Effector memory CD8-positive, alpha-beta T cell (primary cell): ENCODE measurements at regions not wholly inside any gene's neighbourhood (a gene's known extent, or its start where the extent isn't known, plus 50 kb on each side); places are given as distances from the start of the nearest gene placed in this dataset.
"Not testable (repeated sequence)": the region's sequence is repeated elsewhere in the genome, so short reads cannot be mapped to it uniquely, and the experiment has no call there.

Experiments
- ATAC-seq: fragments of 150-1000 bp; cut with Tn5 transposase; replicated peaks from 2 replicates; pipeline ENCODE4 v1.10.0; 2021; ENCODE audit warnings: mild to moderate bottlenecking, moderate library complexity
- DNase-seq, 3 experiments: peaks; one replicate each; pipeline ENCODE4 v3.0.0; 2021
- H3K27ac Mint-ChIP-seq, 2 donors: one replicate each; pipeline ENCODE4 v1.8.0; 2022; ENCODE audit warnings: mild to moderate bottlenecking in 2 of 2, mixed read lengths in 2 of 2, moderate library complexity in 2 of 2
- H3K27me3 Mint-ChIP-seq, 2 donors: one replicate each; pipeline ENCODE4 v1.8.0; 2022; ENCODE audit warnings: mixed read lengths in 2 of 2
- H3K36me3 Mint-ChIP-seq: one replicate; pipeline ENCODE4 v1.8.0; 2022; ENCODE audit warnings: mild to moderate bottlenecking, moderate library complexity, mixed read lengths; ENCODE audit not compliant: insufficient read depth
- H3K4me1 Mint-ChIP-seq, 2 donors: one replicate each; pipeline ENCODE4 v1.8.0; 2022; ENCODE audit warnings: low read depth in 2 of 2, mixed read lengths in 2 of 2
- H3K4me3 Mint-ChIP-seq, 2 donors: one replicate each; pipeline ENCODE4 v1.8.0; 2022; ENCODE audit warnings: mild to moderate bottlenecking in 2 of 2, mixed read lengths in 2 of 2, moderate library complexity in 2 of 2
- H3K9me3 Mint-ChIP-seq, 2 donors: one replicate each; pipeline ENCODE4 v1.8.0; 2022; ENCODE audit warnings: mixed read lengths in 2 of 2

DNA sequence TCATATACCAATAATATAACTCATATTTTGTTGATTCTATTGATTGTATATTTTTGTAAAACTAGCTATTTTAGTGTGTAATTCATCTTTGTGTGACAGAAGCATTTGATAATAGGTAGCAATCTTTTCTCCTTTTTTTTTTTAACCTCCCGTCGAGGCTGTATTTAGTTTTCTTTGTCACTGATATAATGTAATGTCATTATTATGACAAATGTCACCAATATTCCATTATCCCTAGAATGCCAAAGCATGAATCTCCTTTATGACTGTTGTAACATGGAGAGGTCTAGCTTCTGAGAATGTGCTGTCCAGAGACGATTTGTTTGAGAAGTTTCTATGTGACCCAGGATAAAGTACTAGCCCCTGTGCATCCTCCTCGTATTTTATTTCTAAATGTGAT lies 639.0 kb upstream of the ATXN7L3B start:
- no peaks in the 10 kb centered on the region for H3K4me1 Mint-ChIP-seq
- ATAC-seq: no peak

DNA sequence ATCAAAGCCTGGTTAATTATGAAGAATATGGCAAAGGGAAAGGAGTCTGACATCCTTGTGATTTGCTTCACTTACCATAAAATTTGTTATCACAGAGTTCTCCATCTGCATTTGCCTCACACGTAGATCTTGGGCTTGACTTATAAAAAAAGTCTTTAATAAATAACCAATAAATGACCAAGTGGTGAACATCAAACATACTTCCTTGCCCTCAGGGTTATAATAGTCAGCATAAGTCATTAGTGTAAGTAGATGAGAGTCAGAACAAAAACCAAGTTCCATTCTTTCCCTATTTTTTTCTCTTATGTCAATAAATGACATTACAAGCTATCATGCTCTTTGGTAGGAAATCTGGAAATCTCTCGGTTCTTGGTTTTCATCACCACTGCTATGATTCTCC lies 635.4 kb upstream of the ATXN7L3B start:
- no peaks in the 10 kb centered on the region for H3K4me1 Mint-ChIP-seq
- no peaks in the 10 kb centered on the region for H3K27me3 Mint-ChIP-seq
- H3K4me3 Mint-ChIP-seq: no peak overlapping the region
- peaks cover 0 to 4% of the 10 kb centered on the region in 2 donors for H3K9me3 Mint-ChIP-seq
- no peak overlapping the region for H3K27ac Mint-ChIP-seq
- DNase-seq (no peak), ATAC-seq (no peak)
- H3K36me3 Mint-ChIP-seq: no peaks in the 10 kb centered on the region

More for the DNA sequence above, 639.0 kb upstream of the ATXN7L3B start:
- Mint-ChIP-seq H3K27me3 (no peaks in the 10 kb centered on the region), H3K4me3 (no peak overlapping the region), H3K27ac (no peak overlapping the region), H3K9me3 (peaks cover 0 to 7% of the 10 kb centered on the region in 2 donors), H3K36me3 (no peaks in the 10 kb centered on the region)
- no peak for DNase-seq

DNA sequence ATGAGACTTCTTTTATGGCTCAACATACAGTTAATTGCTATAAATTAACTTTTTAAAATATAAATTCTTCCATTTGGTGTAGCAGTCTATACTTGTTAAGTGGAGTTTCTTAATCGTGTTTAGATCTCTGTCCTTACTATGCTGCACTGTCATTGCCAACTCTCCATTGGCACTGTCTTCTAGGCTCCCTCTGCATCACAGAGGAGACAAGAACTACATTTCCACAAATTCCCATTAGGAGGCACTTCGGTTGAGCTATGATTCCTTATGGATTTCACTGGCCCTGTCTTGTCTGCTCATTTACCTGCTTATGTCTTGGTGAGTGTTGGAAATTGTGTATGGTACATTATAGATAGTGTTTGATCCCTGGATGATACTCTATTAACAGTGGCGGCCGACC lies 630.9 kb upstream of the ATXN7L3B start:
- ATAC-seq (no peak), DNase-seq (no peak)
- Mint-ChIP-seq H3K4me3 (no peak overlapping the region), H3K27ac (no peak overlapping the region), H3K36me3 (no peaks in the 10 kb centered on the region), H3K27me3 (no peaks in the 10 kb centered on the region), H3K9me3 (peaks cover 0 to 7% of the 10 kb centered on the region in 2 donors), H3K4me1 (no peaks in the 10 kb centered on the region)

DNA sequence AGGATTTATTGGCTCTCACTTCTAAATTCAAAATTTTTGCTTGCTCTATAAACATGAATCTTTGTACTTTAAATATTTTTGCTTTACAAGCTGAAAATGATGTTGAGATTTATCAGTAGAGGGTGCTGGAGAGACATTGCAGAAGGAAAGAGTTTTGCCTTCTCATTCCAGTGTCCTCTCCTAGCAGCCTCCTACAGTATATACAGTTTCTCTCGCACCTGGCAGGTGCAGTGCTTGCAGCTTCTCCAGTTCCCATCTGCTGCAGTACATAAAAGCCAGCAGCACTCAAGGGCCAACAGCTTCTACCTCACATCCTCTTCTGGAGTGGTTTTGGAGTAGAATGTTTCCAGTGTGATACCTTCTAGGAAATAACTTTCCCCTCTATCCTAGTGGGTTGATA lies 601.8 kb upstream of the ATXN7L3B start:
- Mint-ChIP-seq H3K27me3 (no peaks in the 10 kb centered on the region), H3K27ac (no peak overlapping the region), H3K4me1 (no peaks in the 10 kb centered on the region), H3K9me3 (peaks cover 3 to 9% of the 10 kb centered on the region in 2 donors), H3K4me3 (no peak overlapping the region), H3K36me3 (no peaks in the 10 kb centered on the region)
- no peak for ATAC-seq
- no peak for DNase-seq

DNA sequence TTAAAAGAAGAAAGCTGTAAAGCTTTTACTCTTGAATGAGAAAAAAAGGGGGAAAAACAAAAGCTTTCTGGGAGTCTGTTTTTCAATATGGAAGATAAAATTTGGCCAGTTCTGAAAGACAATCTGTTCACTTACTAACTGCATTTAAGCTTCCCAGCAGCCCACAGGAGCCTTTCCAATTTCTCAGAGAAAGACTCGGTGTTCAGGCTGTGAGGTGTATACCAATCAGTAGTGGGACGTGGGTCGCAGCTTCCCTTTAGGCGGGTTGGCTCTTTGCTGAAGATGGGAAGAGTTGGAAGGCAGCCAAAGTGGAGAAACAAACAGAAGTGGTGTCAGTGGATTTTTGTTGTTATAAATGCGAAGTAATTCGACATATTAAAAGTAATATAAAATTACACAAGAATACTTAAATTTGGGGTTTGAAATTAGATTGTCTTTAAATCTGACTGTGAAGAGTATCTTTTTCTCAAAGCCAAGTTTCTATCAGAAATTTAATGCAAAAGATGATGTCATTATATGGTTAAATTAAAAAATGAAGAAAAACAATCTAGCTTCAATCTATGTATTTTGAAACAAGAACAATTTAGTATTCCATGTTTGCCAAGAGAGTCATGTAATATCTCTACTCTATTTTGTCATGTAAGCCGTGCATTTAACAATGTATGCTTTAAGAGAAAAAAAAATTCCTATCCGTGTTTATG lies 590.2 kb upstream of the ATXN7L3B start:
- DNase-seq: no peak
- H3K4me1 Mint-ChIP-seq: no peaks in the 10 kb centered on the region
- no peaks in the 10 kb centered on the region for H3K27me3 Mint-ChIP-seq
- H3K4me3 Mint-ChIP-seq: no peak overlapping the region
- no peaks in the 10 kb centered on the region for H3K36me3 Mint-ChIP-seq
- no peak overlapping the region for H3K27ac Mint-ChIP-seq
- peaks cover 13 to 15% of the 10 kb centered on the region in 2 donors for H3K9me3 Mint-ChIP-seq
- ATAC-seq: no peak

DNA sequence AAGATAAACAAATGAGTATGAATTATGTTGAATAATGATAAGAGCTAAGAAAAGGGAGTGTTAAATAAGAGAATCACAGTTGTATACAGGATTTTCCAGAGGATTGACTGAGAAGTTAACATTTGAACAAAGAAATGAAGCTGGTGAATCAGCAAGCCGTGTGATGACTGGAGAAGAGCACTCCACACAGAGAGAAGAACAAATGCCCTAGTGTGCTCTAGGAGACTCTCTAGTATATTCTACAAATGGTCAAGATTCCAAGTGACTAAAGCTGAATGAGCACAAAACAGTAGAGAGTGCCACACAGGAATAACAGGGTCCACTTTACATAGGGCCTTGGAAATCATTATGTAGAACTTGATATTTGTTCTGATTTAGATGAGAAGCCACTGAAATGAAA lies 587.1 kb upstream of the ATXN7L3B start:
- ATAC-seq: no peak
- peaks cover 14 to 18% of the 10 kb centered on the region in 2 donors for H3K9me3 Mint-ChIP-seq
- no peak for DNase-seq
- H3K27ac Mint-ChIP-seq: no peak overlapping the region
- no peaks in the 10 kb centered on the region for H3K27me3 Mint-ChIP-seq
- H3K4me3 Mint-ChIP-seq: no peak overlapping the region
- H3K36me3 Mint-ChIP-seq: no peaks in the 10 kb centered on the region
- H3K4me1 Mint-ChIP-seq: no peaks in the 10 kb centered on the region

DNA sequence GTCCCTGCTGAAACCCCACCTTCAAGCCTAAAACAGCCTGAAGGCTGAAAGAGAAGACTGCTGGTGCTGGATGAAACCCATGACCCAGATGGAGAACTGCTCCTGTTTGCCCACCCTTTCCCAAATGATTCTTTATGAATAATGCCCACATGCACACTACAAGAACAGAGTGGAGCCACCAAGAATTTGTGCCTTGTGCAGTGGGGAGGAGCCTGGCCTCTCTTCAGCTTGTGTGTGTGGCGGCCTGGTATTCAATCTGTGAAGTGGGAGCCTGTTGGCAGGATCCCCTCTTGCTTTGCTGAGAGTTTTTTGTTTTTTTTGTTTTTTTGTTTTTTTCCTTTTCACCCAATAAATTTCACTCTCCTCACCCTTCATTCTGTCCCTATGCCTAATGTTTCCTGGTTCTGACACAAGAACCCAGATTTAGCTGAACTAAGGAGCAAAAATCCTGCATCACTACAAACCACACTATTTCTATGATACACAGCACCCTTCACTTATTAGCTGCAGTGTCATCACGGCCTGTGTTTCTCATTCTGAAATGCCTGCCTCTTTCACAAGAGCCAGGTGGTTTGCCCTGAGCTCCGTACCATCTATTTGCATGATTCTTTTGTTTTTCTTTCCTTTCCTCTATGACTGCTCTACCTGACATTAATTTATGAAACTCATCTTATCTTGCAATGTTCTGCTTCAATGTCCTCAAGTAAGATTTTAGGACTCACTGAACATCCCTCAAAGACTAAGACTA lies 585.5 kb upstream of the ATXN7L3B start:
- no peaks in the 10 kb centered on the region for H3K36me3 Mint-ChIP-seq
- no peak for ATAC-seq
- H3K27me3 Mint-ChIP-seq: no peaks in the 10 kb centered on the region
- no peak for DNase-seq
- H3K4me1 Mint-ChIP-seq: no peaks in the 10 kb centered on the region
- no peak overlapping the region for H3K4me3 Mint-ChIP-seq
- H3K9me3 Mint-ChIP-seq: peaks cover 11 to 13% of the 10 kb centered on the region in 2 donors
- no peak overlapping the region for H3K27ac Mint-ChIP-seq

DNA sequence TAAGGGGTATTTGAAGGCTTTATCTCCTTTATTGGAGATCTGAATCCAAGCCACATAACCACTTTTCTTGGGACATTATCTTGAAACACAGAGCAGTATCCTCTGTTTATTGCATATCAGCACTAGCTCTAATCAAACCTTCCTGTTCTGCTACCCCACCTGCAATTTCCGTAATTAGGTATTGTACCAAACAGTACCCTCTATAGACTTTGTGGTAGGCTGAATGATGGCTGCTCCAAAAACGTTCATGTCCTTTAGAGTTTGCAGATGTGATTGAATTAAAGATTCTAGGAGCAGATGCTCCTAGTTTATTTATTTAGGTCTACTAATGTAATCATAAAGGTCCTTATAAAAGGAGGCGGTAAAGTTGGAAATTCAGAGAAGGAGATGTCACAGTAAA lies 573.0 kb upstream of the ATXN7L3B start:
- H3K9me3 Mint-ChIP-seq: no peaks in the 10 kb centered on the region
- ATAC-seq: no peak

DNA sequence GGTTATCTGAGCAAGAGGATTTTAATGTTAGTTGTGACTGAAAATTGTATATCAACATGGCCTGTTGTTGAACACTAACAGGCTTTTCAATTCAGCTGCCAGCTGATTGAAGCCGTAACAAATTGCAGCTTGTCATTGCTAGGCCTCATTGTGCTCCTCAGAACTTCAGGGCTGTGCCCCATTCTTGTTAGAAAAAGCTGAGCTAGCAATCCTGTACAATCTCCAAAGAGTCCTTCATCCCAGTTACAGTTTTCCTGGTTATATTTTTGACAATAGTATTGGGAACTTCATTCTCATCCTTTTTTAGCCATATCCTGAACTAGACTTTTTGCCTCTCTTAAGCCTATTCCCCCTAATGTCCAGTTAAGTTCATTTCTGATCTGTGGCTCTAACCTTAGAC lies 564.1 kb upstream of the ATXN7L3B start:
- H3K4me1 Mint-ChIP-seq: no peaks in the 10 kb centered on the region
- H3K36me3 Mint-ChIP-seq: no peaks in the 10 kb centered on the region
- H3K27me3 Mint-ChIP-seq: no peaks in the 10 kb centered on the region
- peaks cover 5 to 15% of the 10 kb centered on the region in 2 donors for H3K9me3 Mint-ChIP-seq
- H3K27ac Mint-ChIP-seq: no peak overlapping the region
- no peak for DNase-seq
- no peak overlapping the region for H3K4me3 Mint-ChIP-seq
- ATAC-seq: no peak

More for the DNA sequence above, 573.0 kb upstream of the ATXN7L3B start:
- DNase-seq: no peak
- H3K27ac Mint-ChIP-seq: no peak overlapping the region
- H3K36me3 Mint-ChIP-seq: no peaks in the 10 kb centered on the region
- H3K4me1 Mint-ChIP-seq: no peaks in the 10 kb centered on the region
- H3K4me3 Mint-ChIP-seq: no peak overlapping the region
- H3K27me3 Mint-ChIP-seq: no peaks in the 10 kb centered on the region

DNA sequence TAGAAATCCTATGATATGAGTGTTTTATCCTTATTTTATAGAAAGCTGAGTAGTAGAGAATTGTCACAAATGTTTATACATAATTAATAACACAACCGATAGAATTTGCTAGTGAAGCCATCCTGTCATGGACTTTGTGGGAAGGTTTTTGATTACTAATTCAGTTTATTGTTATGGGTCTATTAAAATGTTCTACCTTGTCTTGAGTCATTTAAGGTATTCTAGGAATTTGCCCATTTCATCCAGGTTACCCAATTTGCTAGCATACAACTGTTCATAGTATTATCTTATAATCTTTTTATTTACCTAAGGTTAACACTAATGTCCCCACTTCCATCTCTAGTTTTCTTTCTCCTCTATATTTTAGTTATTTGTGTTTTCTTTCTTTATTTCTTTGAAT lies 553.1 kb upstream of the ATXN7L3B start:
- peaks cover 0 to 3% of the 10 kb centered on the region in 2 donors for H3K9me3 Mint-ChIP-seq
- no peak overlapping the region for H3K4me3 Mint-ChIP-seq
- no peak overlapping the region for H3K27ac Mint-ChIP-seq
- ATAC-seq (no peak), DNase-seq (no peak)
- H3K4me1 Mint-ChIP-seq: no peaks in the 10 kb centered on the region
- no peaks in the 10 kb centered on the region for H3K36me3 Mint-ChIP-seq
- H3K27me3 Mint-ChIP-seq: no peaks in the 10 kb centered on the region

DNA sequence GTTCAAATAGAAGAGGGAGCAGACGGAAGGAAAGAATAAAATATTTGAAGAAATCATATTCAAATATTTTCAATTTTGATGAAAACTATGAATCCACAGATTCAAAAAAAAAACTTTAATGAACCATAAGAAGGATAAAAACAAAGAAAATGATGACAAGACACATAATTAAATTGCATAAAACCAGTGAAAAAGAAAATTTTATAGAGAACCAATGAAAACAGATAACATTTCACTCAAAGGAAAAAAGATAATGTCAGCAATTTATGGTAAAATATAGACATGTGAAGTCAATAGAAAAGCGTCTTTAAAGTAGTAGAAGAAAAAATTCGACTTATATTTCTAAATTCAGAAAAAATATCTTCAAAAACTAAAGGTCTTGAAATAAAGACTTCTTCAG lies 546.5 kb upstream of the ATXN7L3B start:
- H3K9me3 Mint-ChIP-seq: peaks cover 0 to 3% of the 10 kb centered on the region in 2 donors
- no peaks in the 10 kb centered on the region for H3K36me3 Mint-ChIP-seq
- H3K27ac Mint-ChIP-seq: no peak overlapping the region
- no peaks in the 10 kb centered on the region for H3K27me3 Mint-ChIP-seq
- no peak for DNase-seq
- no peaks in the 10 kb centered on the region for H3K4me1 Mint-ChIP-seq
- H3K4me3 Mint-ChIP-seq: no peak overlapping the region
- no peak for ATAC-seq

DNA sequence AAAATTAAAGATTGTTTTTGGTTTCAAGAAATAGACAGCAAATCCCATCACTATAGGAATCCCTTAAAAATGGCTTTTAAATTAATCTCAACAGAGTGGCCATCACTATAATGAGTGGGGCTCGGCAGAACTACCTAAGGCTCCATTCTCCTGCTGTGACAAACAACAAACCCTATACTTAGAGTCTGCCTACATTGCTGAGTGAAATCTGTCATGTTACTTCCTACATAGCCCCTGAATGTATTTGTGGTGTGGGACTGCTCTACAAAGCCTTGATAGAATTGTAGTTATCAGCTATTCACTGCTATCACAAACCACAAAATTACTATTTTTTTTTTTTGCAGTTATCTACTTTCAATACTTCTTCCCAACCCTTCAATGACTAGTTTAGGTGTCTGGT lies 538.7 kb upstream of the ATXN7L3B start:
- Mint-ChIP-seq H3K27ac (no peak overlapping the region), H3K36me3 (no peaks in the 10 kb centered on the region), H3K4me1 (no peaks in the 10 kb centered on the region), H3K4me3 (no peak overlapping the region), H3K9me3 (peaks cover 0 to 6% of the 10 kb centered on the region in 2 donors), H3K27me3 (no peaks in the 10 kb centered on the region)
- DNase-seq (no peak), ATAC-seq (no peak)

DNA sequence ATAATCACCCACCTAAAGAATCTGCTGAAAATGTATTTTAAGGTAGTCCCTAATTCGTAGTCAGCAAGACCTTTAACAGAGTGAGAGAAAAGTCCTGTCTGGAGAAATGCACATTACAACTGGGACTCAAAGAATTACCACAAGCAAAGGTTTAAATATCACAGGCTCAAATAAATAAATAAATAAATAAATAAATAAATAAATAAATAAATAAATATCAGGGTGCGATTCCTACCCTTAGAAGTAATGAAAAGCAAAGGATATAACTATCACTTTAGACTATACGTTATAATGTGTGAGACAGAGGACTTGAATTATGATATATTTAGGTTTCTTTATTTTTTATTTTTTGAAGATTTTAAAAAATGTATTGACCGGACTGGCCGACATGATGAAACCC lies 522.5 kb upstream of the ATXN7L3B start:
- peaks cover 7 to 8% of the 10 kb centered on the region in 2 donors for H3K9me3 Mint-ChIP-seq
- H3K27ac Mint-ChIP-seq: no peak overlapping the region
- no peak overlapping the region for H3K4me3 Mint-ChIP-seq
- ATAC-seq: no peak
- H3K36me3 Mint-ChIP-seq: no peaks in the 10 kb centered on the region
- H3K4me1 Mint-ChIP-seq: no peaks in the 10 kb centered on the region
- no peaks in the 10 kb centered on the region for H3K27me3 Mint-ChIP-seq
- DNase-seq: no peak

DNA sequence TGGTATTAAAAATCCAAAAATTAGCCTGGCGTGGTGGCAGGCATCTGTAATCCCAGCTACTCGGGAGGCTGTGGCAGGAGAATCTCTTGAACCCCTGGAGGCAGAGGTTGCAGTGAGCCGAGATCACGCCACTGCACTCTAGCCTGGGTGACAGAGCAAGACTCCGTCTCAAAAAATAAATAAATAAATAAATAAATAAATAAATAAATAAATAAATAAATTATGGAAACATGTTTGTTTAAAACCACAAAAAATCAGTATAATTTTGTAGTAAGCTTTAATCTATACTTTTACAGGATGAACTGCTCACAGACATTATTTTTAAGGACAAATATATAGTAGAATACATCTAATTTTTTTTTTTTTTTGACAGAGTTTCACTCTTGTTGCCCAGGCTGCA lies 521.3 kb upstream of the ATXN7L3B start:
- DNase-seq, H3K4me3 Mint-ChIP-seq, H3K36me3 Mint-ChIP-seq, H3K27ac Mint-ChIP-seq, H3K4me1 Mint-ChIP-seq, H3K27me3 Mint-ChIP-seq, ATAC-seq, H3K9me3 Mint-ChIP-seq: not testable (repeated sequence)
